Stimulated activated CD4-positive, alpha-beta T cell treated with anti-CD3 and anti-CD28 coated beads, Interleukin-1b, Interleukin-23, amount 100 ng/mL, for 48 hours (primary cell): ENCODE measurements at regions not wholly inside any gene's neighbourhood (a gene's known extent, or its start where the extent isn't known, plus 50 kb on each side); places are given as distances from the start of the nearest gene placed in this dataset.

Source experiments
- DNase-seq: peaks from one replicate; pipeline ENCODE4 v3.0.0-alpha.2; 2020

- no peak for DNase-seq
These were observed 327.0 kb downstream of the BCL11B start for GRCh38 chr14:98944989-98945388.

- no peak for DNase-seq
These were observed 326.1 kb downstream of the BCL11B start for GRCh38 chr14:98945611-98946570.

- DNase-seq, result no peak
These were observed 325.1 kb downstream of the BCL11B start for GRCh38 chr14:98946940-98947339.

DNA sequence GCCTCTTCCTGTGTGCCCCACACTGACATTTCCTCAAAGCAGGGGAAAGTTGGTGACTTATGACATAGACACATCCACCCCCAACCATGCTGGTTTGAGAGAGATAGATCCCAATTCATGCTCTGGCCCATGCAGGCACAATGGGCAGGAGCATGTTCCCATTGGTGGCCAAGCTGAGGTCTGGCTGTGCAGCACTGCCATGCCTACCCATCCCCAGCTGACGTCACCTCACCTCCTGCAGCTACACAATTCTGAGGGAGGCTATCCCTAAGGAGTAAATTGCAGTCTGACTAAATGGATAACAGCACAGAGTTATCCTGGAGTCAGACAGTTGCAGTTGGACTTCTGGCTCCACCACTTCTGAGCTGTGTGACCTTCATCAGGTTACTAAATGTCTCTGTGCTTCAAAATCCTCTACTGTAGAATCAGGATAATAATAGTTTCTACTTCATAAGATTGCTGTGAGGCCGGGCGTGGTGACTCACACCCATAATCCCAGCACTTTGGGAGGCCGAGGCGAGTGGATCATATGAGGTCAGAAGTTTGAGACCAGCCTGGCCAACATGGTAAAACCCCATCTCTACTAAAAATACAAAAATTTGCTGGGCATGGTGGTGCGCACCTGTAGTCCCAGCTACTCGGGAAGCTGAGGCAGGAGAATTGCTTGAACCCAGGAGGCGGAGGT lies 323.9 kb downstream of the BCL11B start:
- DNase-seq, result no peak

GRCh38 chr14:98949051-98949450 lies 322.9 kb downstream of the BCL11B start:
- DNase-seq, result no peak

GRCh38 chr14:98949481-98950135 lies 322.4 kb downstream of the BCL11B start:
- DNase-seq, result no peak

- DNase-seq, result no peak
These were observed 321.6 kb downstream of the BCL11B start for GRCh38 chr14:98950353-98950895.

DNA sequence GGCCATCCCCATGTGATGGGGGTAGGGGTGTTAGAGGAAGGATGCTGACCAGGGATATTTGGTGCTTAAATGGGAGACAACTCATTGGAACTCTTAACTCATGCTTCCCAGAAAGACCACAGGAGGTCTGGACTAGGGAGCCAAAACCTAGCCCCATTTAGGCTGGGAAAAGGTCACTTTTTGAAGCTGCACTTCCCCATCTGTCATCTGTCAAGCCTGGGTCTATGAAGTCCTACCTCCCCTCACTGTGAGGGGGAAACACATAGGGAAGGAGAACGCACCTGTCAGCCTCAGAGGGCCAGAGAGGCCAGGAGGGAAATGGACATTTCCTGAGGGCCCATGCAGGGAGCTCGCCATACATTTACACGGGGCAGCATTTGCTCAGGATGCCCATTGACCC lies 321.0 kb downstream of the BCL11B start:
- DNase-seq, result no peak

- DNase-seq, result no peak
These were observed 320.4 kb downstream of the BCL11B start for GRCh38 chr14:98951521-98952152.

DNA sequence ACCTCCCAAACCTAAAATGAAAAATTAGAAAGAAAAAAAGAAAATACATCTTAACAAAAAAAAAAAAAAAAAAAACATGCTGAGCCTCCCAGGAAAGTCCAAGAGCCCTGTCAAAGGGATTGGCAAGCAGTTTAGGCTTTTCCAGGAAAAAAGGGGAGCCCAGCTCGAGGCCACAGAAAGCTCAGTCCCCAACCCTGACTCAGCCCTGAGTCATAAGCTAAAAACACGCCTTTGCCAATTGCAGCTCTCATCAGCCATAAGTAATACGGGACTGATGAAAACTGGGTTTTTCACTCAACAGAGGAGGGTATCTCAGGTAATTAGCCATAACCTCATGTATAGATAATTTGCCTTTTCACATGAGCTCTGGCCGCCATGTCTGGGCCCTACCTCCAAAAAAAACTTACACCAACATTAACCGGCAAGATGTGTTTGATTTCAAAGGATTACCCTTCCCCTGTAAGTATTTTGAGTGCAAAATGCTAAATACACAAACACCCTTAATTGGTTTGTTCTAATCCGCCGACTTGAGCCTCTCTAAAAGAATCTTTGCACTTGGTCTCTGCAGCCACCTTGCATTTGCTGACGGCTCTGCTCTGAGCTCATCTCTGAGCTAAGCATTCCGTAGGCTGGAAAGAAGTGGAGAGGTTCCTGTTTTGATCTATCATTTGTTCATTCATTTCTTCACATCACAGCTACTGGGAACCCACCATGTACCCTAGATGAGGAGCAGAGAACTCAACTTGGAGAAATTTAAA lies 319.2 kb downstream of the BCL11B start:
- no peak for DNase-seq

- DNase-seq, result no peak
These were observed 318.2 kb downstream of the BCL11B start for GRCh38 chr14:98953551-98954348.

DNA sequence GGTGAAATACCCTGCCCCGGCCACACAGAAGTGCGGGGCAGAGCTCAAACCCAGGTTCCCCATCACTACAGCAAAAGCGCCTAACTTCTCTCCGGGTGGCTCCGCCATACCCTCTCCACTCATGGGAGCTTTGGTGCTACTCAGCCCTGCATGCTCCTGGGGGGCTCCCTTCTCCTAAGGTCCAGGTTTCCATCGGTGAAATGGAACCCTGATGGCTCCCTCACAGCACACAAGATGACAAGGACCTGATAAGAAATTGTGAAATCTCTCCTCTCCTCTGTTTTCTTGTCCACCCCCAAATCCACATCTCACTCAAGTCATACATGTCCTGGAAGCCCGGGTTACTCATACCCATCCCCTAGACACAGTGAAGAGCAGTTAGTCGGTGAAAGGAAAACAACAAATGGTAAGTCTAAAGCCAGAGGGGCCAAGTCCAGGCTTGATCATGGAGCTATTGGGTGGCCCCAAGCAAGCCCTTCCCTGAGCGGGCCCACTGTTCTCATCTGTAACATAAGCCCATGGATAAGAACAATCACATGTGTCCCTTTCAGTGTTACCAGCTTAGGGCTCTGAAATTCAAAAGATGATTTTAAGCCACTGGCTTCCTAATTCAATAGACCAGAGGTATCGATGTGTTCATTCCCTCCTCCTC lies 317.5 kb downstream of the BCL11B start:
- DNase-seq, result no peak

GRCh38 chr14:98955036-98955740 lies 316.8 kb downstream of the BCL11B start:
- DNase-seq, result no peak

DNA sequence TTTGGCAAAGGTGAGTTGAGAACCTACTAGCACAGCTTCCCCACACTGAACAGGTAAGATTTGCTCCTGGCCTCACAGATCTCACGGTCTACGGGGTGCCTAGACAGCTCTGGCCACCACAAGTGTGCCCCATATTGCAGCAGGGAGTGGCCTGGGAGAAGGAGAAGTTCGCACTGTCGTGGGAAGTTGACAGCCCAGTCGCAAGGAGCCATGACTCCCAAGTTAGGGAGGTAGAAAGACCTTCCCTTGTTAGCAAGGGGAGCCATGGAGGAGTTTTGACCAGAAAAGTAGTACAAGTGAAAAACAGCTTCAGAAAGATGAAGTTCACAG lies 316.3 kb downstream of the BCL11B start:
- no peak for DNase-seq

- DNase-seq, result no peak
These were observed 315.8 kb downstream of the BCL11B start for GRCh38 chr14:98956181-98956580.

GRCh38 chr14:98956661-98957060 lies 315.3 kb downstream of the BCL11B start:
- no peak for DNase-seq

DNA sequence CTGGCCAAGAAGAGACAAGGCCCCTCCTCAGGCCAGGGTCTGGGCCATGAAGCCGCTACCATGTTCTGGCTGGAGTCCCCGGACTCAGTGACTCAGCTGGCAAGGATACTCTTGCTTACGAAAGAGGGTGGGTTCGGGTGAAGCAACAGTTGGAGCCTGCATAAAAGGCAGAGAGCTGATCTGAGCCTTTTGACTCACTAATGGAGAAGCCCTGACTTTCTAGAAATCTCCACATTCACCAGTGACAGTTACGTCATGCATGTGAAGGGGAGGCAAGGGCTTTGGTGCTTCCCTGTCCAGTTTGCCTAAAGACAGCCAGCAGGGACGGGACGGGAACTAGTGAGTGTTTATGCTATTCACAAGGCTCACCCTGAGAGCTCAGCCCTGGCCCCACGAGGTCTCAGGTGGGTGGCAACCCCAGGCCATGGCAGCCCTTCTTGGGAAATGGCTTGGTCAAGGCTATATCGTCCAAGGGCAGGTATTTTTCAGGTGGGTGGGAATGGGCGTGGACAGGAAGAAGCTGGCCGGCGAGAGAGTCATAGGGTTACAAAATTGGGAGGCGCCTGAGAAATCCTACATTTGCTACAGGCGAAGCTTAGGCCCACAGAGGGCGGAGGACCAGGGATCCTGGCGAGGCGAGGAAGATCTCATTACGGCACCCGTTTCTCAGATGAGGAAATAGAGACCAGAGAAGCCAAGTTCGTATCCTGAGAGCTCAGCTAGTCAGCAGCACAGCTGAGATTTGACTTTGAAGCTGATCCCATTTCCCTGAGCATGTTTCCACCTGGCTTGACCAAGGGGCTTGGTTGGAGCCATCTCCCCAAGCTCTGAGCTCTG lies 314.6 kb downstream of the BCL11B start:
- no peak for DNase-seq

DNA sequence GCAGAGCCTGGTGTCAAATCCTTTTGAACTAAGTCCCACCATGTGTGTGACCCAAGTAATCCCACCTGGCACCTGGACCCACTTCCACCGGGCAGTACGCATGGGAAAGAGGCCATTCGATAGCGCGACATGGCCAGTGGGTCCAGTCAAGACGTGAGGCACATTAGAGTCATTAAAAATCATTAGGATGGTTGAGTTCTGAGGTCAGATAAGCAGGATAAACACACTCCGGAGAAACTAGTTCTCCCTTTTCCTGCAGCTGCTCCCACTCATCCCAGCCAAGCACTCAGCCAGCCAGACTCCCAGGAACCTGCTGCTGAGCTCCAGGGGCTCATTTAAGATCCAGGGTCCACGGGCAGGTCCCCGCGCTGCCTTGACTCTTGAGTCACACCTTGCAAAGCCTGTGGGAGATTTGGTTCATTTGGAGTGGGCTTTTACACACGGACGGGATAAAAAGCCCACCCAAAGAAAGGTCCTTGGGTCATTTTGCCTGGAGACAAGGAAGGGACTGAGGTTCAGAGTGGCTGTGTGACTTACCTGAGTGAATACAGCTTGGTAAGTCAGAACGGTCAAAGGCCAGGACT lies 313.9 kb downstream of the BCL11B start:
- no peak for DNase-seq

- DNase-seq, result no peak
These were observed 313.4 kb downstream of the BCL11B start for GRCh38 chr14:98958632-98959031.
